Medulla oblongata (tissue), 1 donor: ENCODE measurements at regions not wholly inside any gene's neighbourhood (a gene's known extent, or its start where the extent isn't known, plus 50 kb on each side); places are given as distances from the start of the nearest gene placed in this dataset.
"Not testable (repeated sequence)": the region's sequence is repeated elsewhere in the genome, so short reads cannot be mapped to it uniquely, and the experiment has no call there.

Source experiments
- DNase-seq: peaks from one replicate; pipeline ENCODE4 v3.0.0-alpha.2; 2015; ENCODE audit errors: extremely low spot score

- peak; percentile 77 for DNase-seq
These were observed 155.4 kb downstream of the DIO2 start for GRCh38 chr14:80055667-80056496.

- no peak for DNase-seq
These were observed 156.1 kb downstream of the DIO2 start for GRCh38 chr14:80055226-80055625.

GRCh38 chr14:80054020-80054419, 157.3 kb downstream of the DIO2 start:
- no peak for DNase-seq

GRCh38 chr14:80049055-80049454, 162.2 kb downstream of the DIO2 start:
- no peak for DNase-seq

GRCh38 chr14:80047761-80048160, 163.5 kb downstream of the DIO2 start:
- no peak for DNase-seq

GRCh38 chr14:80037349-80037748, 174.0 kb downstream of the DIO2 start:
- no peak for DNase-seq

GRCh38 chr14:80024417-80024816, 186.9 kb downstream of the DIO2 start:
- DNase-seq = no peak

GRCh38 chr14:80018476-80018875, 192.8 kb downstream of the DIO2 start:
- DNase-seq = not testable (repeated sequence)

- no peak for DNase-seq
These were observed 193.5 kb downstream of the DIO2 start for GRCh38 chr14:80017795-80018194.

GRCh38 chr14:80010245-80010644, 201.1 kb downstream of the DIO2 start:
- DNase-seq = not testable (repeated sequence)

- DNase-seq = no peak
These were observed 205.7 kb downstream of the DIO2 start for GRCh38 chr14:80005561-80005960.

- no peak for DNase-seq
These were observed 206.4 kb downstream of the DIO2 start for GRCh38 chr14:80004871-80005270.

GRCh38 chr14:80003138-80003537, 208.2 kb downstream of the DIO2 start:
- DNase-seq = no peak

GRCh38 chr14:79997509-79998208, 213.6 kb downstream of the DIO2 start:
- no peak for DNase-seq

GRCh38 chr14:79992407-79993198, 218.7 kb downstream of the DIO2 start:
- no peak for DNase-seq

GRCh38 chr14:79991866-79992265, 219.4 kb downstream of the DIO2 start:
- no peak for DNase-seq

- no peak for DNase-seq
These were observed 221.3 kb downstream of the DIO2 start for GRCh38 chr14:79989990-79990389.

GRCh38 chr14:79986251-79986650, 225.1 kb downstream of the DIO2 start:
- DNase-seq = no peak

GRCh38 chr14:79972230-79972629, 239.1 kb downstream of the DIO2 start:
- DNase-seq = peak; percentile 9

- DNase-seq = no peak
These were observed 240.0 kb downstream of the DIO2 start for GRCh38 chr14:79971330-79971729.

- DNase-seq = no peak
These were observed 243.9 kb downstream of the DIO2 start for GRCh38 chr14:79967453-79967852.

- DNase-seq = no peak
These were observed 244.3 kb downstream of the DIO2 start for GRCh38 chr14:79967001-79967400.
